B cell (primary cell): ENCODE measurements at regions not wholly inside any gene's neighbourhood (a gene's known extent, or its start where the extent isn't known, plus 50 kb on each side); places are given as distances from the start of the nearest gene placed in this dataset. TPM values are rescaled to one million over a fixed set of nuclear protein-coding genes. Genes with fewer than 3 reads are reported as not detected.

ENCODE experiments used
- ATAC-seq: fragments of 200-7000 bp; cut with Tn5 transposase; one replicate; pipeline ENCODE4 v1.10.0; 2021; ENCODE audit warnings: low read depth, mild to moderate bottlenecking, moderate number of reproducible peaks, moderate library complexity
- CTCF ChIA-PET: fragments of 350-600 bp; sonication (Branson Sonifier 250); formaldehyde crosslinking; loops from one replicate; lab custom pipeline; 2021; ENCODE audit warnings: antibody characterized with exemption, inconsistent platforms; lab: Charles Lee
- POLR2A ChIA-PET: fragments of 350-600 bp; sonication (Branson Sonifier 250); formaldehyde crosslinking; loops from one replicate; lab custom pipeline; 2021; ENCODE audit warnings: antibody characterized with exemption; lab: Charles Lee
- DNase-seq: peaks from one replicate; pipeline ENCODE4 v3.0.0; 2013
- H2AFZ ChIP-seq: 2 replicates; pipeline ENCODE4 v1.6.1; 2012; ENCODE audit warnings: mild to moderate bottlenecking, low read depth, low read length; ENCODE audit not compliant: insufficient read depth, poor library complexity, severe bottlenecking
- H3K27ac ChIP-seq, 2 donors: 1 replicate in 1 of 2; 2 replicates in 1 of 2; pipeline ENCODE4 v1.5.1; 2012 to 2013; ENCODE audit warnings: low read length in 2 of 2, mild to moderate bottlenecking in 2 of 2, moderate library complexity in 1 of 2
- H3K27me3 ChIP-seq, 4 experiments: fragments of 200-600 bp in 1 of 4; sonication (generic) in 1 of 4; replicated peaks in 1 of 4; 1 replicate in 2 of 4; 2 replicates in 2 of 4; pipeline versions ENCODE4 v1.6.1 to v1.7.0; 2013 to 2016; ENCODE audit warnings: low read length in 3 of 4, mild to moderate bottlenecking in 2 of 4, mixed read lengths in 1 of 4, moderate library complexity in 1 of 4; ENCODE audit not compliant: insufficient read depth in 4 of 4, control insufficient read depth in 3 of 4; ENCODE audit errors: control extremely low read depth in 1 of 4
- H3K36me3 ChIP-seq, 2 experiments: replicated peaks in 1 of 2; 1 replicate in 1 of 2; 2 replicates in 1 of 2; pipeline versions ENCODE4 v1.6.1 to v1.7.1; 2013; ENCODE audit warnings: low read length in 1 of 2; ENCODE audit not compliant: insufficient read depth in 2 of 2, control insufficient read depth in 1 of 2; ENCODE audit errors: control extremely low read depth in 1 of 2, extremely low read depth in 1 of 2
- H3K4me1 ChIP-seq, 2 donors: fragments of 200-600 bp in 1 of 2; sonication (generic) in 1 of 2; 1 replicate in 1 of 2; 2 replicates in 1 of 2; pipeline versions ENCODE4 v1.5.1 to v1.6.1; 2013 to 2017; ENCODE audit warnings: low read length in 2 of 2; ENCODE audit not compliant: control insufficient read depth in 2 of 2, insufficient read depth in 2 of 2
- H3K4me2 ChIP-seq: replicated peaks from 2 replicates; pipeline ENCODE3; 2012; ENCODE audit warnings: mild to moderate bottlenecking, low read depth, low read length; ENCODE audit not compliant: poor library complexity, severe bottlenecking
- H3K4me3 ChIP-seq, 5 experiments: fragments of 200-600 bp in 1 of 5; sonication (generic) in 1 of 5; 1 replicate in 3 of 5; 2 replicates in 2 of 5; pipeline versions ENCODE4 v1.5.1 to v1.7.0; 2011 to 2016; ENCODE audit warnings: low read length in 4 of 5, mild to moderate bottlenecking in 4 of 5, low read depth in 2 of 5, control low read depth in 1 of 5, moderate library complexity in 1 of 5; ENCODE audit not compliant: insufficient read depth in 1 of 5; ENCODE audit errors: control extremely low read depth in 1 of 5, extremely low read depth in 1 of 5
- H3K79me2 ChIP-seq: fragments of 200-600 bp; sonication (generic); one replicate; pipeline ENCODE4 v1.6.0; 2016; ENCODE audit warnings: low read length; ENCODE audit not compliant: control insufficient read depth, insufficient read depth
- H3K9ac ChIP-seq: fragments of 200-600 bp; sonication (generic); 2 replicates; pipeline ENCODE4 v1.6.1; 2017; ENCODE audit warnings: mild to moderate bottlenecking, low read length, moderate library complexity
- H3K9me3 ChIP-seq, 3 donors: one replicate each; pipeline versions ENCODE4 v1.6.1 to v1.7.1; 2013; ENCODE audit warnings: low read length in 2 of 3; ENCODE audit not compliant: control insufficient read depth in 2 of 3, insufficient read depth in 1 of 3; ENCODE audit errors: control extremely low read depth in 1 of 3
- H4K20me1 ChIP-seq: 2 replicates; pipeline ENCODE4 v1.6.0; 2012; ENCODE audit warnings: mild to moderate bottlenecking, low read length; ENCODE audit not compliant: insufficient read depth, control insufficient read depth, poor library complexity, severe bottlenecking
- H3K27ac Mint-ChIP-seq: one replicate; pipeline ENCODE4 v1.8.0; 2021; ENCODE audit warnings: mixed read lengths
- H3K27me3 Mint-ChIP-seq: one replicate; pipeline ENCODE4 v1.8.0; 2021; ENCODE audit warnings: mixed read lengths
- H3K4me1 Mint-ChIP-seq: one replicate; pipeline ENCODE4 v1.8.0; 2021; ENCODE audit warnings: mixed read lengths
- H3K4me3 Mint-ChIP-seq: one replicate; pipeline ENCODE4 v1.8.0; 2021; ENCODE audit warnings: mixed read lengths
- H3K9me3 Mint-ChIP-seq: one replicate; pipeline ENCODE4 v1.8.0; 2022; ENCODE audit warnings: mixed read lengths; ENCODE audit not compliant: insufficient read depth
- EZH2 ChIP-seq: IDR thresholded peaks from 2 replicates; pipeline ENCODE4 v1.6.1; 2012; ENCODE audit warnings: borderline replicate concordance, low read depth, mild to moderate bottlenecking, moderate library complexity, low read length; ENCODE audit not compliant: insufficient read depth, poor library complexity, severe bottlenecking
- WGBS: methylation state at CpG from one replicate; pipeline ENCODE4 v1.1.5; 2013; ENCODE audit warnings: missing lambda C conversion rate; ENCODE audit not compliant: insufficient coverage; 5-methylcytosine and 5-hydroxymethylcytosine counted together
- intact Hi-C: fragments of 100-400 bp; cut with micrococcal nuclease; formaldehyde crosslinking; loops from one replicate; pipeline ENCODE4 v1.10.0; 2022
- small RNA-seq: library from RNA; depleted of rRNA; stranded (forward); fragments of <200 nt; gene quantifications from one replicate; pipeline ENCODE3, GENCODE V24; 2012; ENCODE audit warnings: low replicate concordance, low read depth; ENCODE audit not compliant: insufficient read length
- TF ChIP-seq, protein P1 (sequence below): fragments of 200-600 bp; IDR thresholded peaks from one replicate; pipeline ENCODE4 v1.8.0; 2022; ENCODE audit warnings: antibody characterized with exemption, mild to moderate bottlenecking

DNA sequence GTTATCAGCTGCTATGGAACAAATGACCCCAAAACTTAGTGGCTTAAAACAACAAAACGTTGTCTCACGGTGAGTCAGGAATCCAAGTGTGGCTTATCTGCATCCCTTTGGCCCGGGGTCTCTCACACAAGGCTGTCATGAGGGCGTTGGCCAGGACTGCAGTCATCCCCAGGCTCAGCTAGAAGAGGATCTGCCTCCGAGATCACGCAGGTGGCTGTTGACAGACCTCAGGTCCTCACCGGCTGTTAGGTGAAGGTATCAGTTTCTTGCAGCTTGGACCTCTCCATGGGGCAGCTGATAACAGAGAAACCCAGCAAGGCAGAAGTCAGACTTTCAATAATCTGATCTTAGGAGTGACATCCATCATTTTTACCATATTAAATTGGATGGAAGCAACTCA is 52.7 kb upstream of the SYT6 start:
- peaks cover 72% of the 10 kb centered on the region for H3K27me3 Mint-ChIP-seq

DNA sequence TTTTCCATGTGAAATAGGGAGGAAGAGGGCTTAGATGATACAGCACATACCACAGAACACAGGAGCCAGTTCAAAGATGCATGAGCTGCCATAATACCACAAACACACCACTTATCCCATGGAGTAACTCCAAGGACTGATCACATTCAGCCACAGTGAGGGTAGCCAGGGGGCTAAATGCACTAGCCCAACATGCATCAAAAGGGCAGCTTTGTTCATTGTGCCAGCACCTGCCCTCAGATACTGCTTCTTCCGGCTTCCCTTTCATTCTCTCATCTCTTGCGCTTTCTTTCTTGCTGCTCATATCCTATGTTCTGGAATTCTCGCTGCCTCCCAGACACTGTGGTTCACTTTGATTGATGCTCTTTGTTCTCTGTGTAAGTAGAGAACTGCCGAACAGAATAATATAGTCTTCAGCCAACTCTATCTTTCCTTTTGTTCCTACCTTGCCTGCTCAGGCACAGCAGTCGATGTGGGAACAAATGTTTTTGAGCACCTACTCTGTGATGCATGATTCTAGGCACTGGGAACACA is 50.0 kb upstream of the SYT6 start:
- Mint-ChIP-seq H3K9me3 (no peaks in the 10 kb centered on the region), H3K27ac (no peak overlapping the region), H3K4me3 (no peak overlapping the region), H3K27me3 (peaks cover 69% of the 10 kb centered on the region), H3K4me1 (no peaks in the 10 kb centered on the region)
- H3K4me1 ChIP-seq = no peaks in the 10 kb centered on the region
- no CpG with 5 or more reads among the region's 5 CpGs for WGBS
- H3K27me3 ChIP-seq = peaks cover 0 to 14% (median 3%) of the 10 kb centered on the region in 4 experiments
- no peak overlapping the region for H3K4me3 ChIP-seq
- H3K4me2 ChIP-seq = no peak overlapping the region
- TF ChIP-seq, protein P1, sequence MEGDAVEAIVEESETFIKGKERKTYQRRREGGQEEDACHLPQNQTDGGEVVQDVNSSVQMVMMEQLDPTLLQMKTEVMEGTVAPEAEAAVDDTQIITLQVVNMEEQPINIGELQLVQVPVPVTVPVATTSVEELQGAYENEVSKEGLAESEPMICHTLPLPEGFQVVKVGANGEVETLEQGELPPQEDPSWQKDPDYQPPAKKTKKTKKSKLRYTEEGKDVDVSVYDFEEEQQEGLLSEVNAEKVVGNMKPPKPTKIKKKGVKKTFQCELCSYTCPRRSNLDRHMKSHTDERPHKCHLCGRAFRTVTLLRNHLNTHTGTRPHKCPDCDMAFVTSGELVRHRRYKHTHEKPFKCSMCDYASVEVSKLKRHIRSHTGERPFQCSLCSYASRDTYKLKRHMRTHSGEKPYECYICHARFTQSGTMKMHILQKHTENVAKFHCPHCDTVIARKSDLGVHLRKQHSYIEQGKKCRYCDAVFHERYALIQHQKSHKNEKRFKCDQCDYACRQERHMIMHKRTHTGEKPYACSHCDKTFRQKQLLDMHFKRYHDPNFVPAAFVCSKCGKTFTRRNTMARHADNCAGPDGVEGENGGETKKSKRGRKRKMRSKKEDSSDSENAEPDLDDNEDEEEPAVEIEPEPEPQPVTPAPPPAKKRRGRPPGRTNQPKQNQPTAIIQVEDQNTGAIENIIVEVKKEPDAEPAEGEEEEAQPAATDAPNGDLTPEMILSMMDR = no peak
- no peak for TF ChIP-seq EZH2
- POLR2A ChIA-PET = no interaction called here
- CTCF ChIA-PET = no interaction called here
- H4K20me1 ChIP-seq = no peaks in the 10 kb centered on the region
- ATAC-seq = no peak
- intact Hi-C loops = no loop called here
- H3K79me2 ChIP-seq = no peaks in the 10 kb centered on the region
- no peaks in the 10 kb centered on the region for H3K36me3 ChIP-seq
- H3K9ac ChIP-seq = no peak overlapping the region
- no peak overlapping the region for H3K27ac ChIP-seq
- DNase-seq = no peak
- H2AFZ ChIP-seq = no peak overlapping the region
- H3K9me3 ChIP-seq = no peaks in the 10 kb centered on the region

More for the DNA sequence above, 52.7 kb upstream of the SYT6 start:
- ChIA-PET CTCF (no interaction called here), POLR2A (no interaction called here)
- Mint-ChIP-seq H3K4me3 (no peak overlapping the region), H3K4me1 (no peaks in the 10 kb centered on the region), H3K27ac (no peak overlapping the region), H3K9me3 (no peaks in the 10 kb centered on the region)
- ATAC-seq (no peak), DNase-seq (no peak)
- H3K79me2 ChIP-seq = no peaks in the 10 kb centered on the region
- WGBS = 84% methylated on average over 7 of the region's 7 CpGs
- H2AFZ ChIP-seq = no peak overlapping the region
- peaks cover 0 to 16% (median under 1%) of the 10 kb centered on the region in 4 experiments for H3K27me3 ChIP-seq
- no peaks in the 10 kb centered on the region for H4K20me1 ChIP-seq
- no peaks in the 10 kb centered on the region for H3K36me3 ChIP-seq
- TF ChIP-seq, protein P1 = no peak
- no peak for TF ChIP-seq EZH2
- no peaks in the 10 kb centered on the region for H3K9me3 ChIP-seq
- no peak overlapping the region for H3K27ac ChIP-seq
- H3K4me2 ChIP-seq = no peak overlapping the region
- no peaks in the 10 kb centered on the region for H3K4me1 ChIP-seq
- H3K9ac ChIP-seq = no peak overlapping the region
- no peak overlapping the region for H3K4me3 ChIP-seq
- intact Hi-C loops = no loop called here

Small RNA genes in the stretch of these regions (small RNA-seq; reads per million reads assigned to genes)
- gene MRPL57P1 = not detected
